ENCODE measurements at regions not wholly inside any gene's neighbourhood (a gene's known extent, or its start where the extent isn't known, plus 50 kb on each side); places are given as distances from the start of the nearest gene placed in this dataset.

- no peaks in the 10 kb centered on the region for H3K4me1 ChIP-seq (ENCODE audit: control insufficient read depth in 2 of 3, insufficient read depth in 2 of 3, low read depth in 1 of 3, low read length in 3 of 3)
- H3K36me3 ChIP-seq (ENCODE audit: control insufficient read depth in 2 of 3, insufficient read depth in 3 of 3, low read length in 3 of 3), result no peaks in the 10 kb centered on the region
- FAIRE-seq (no peak), DNase-seq (no peak)
- no peak overlapping the region for H3K4me3 ChIP-seq (ENCODE audit: low read length in 3 of 3)
- no peak for TF ChIP-seq CTCF (IDR thresholded peaks at IDR 0.05; ENCODE audit: borderline replicate concordance, extremely low read depth, insufficient read depth)
- no peak overlapping the region for H3K9ac ChIP-seq (ENCODE audit: low read length in 3 of 3)
- no peaks in the 10 kb centered on the region for H3K27me3 ChIP-seq (ENCODE audit: control insufficient read depth, insufficient read depth, low read length)
- H3K27ac ChIP-seq (ENCODE audit: low read depth in 2 of 2, low read length in 2 of 2), result no peak overlapping the region
- intact Hi-C loops (cut with DNase I), result no loop called here
- no peaks in the 10 kb centered on the region for H3K9me3 ChIP-seq (ENCODE audit: control insufficient read depth in 2 of 3, insufficient read depth in 1 of 3, low read length in 3 of 3)
Observed at GRCh38 chr3:111302063-111302462, 230.4 kb downstream of the NECTIN3 start.

GRCh38 chr3:111303760-111304159, 232.1 kb downstream of the NECTIN3 start:
- Histone ChIP-seq H3K27ac (ENCODE audit: low read depth in 2 of 2, low read length in 2 of 2) (no peak overlapping the region), H3K4me3 (ENCODE audit: low read length in 3 of 3) (no peak overlapping the region), H3K9me3 (ENCODE audit: control insufficient read depth in 2 of 3, insufficient read depth in 1 of 3, low read length in 3 of 3) (no peaks in the 10 kb centered on the region), H3K9ac (ENCODE audit: low read length in 3 of 3) (no peak overlapping the region), H3K4me1 (ENCODE audit: control insufficient read depth in 2 of 3, insufficient read depth in 2 of 3, low read depth in 1 of 3, low read length in 3 of 3) (no peaks in the 10 kb centered on the region), H3K27me3 (ENCODE audit: control insufficient read depth, insufficient read depth, low read length) (no peaks in the 10 kb centered on the region), H3K36me3 (ENCODE audit: control insufficient read depth in 2 of 3, insufficient read depth in 3 of 3, low read length in 3 of 3) (no peaks in the 10 kb centered on the region)
- DNase-seq (no peak), FAIRE-seq (no peak)
- TF ChIP-seq CTCF (IDR thresholded peaks at IDR 0.05; ENCODE audit: borderline replicate concordance, extremely low read depth, insufficient read depth), result no peak
- intact Hi-C loops (cut with DNase I), result no loop called here

DNA sequence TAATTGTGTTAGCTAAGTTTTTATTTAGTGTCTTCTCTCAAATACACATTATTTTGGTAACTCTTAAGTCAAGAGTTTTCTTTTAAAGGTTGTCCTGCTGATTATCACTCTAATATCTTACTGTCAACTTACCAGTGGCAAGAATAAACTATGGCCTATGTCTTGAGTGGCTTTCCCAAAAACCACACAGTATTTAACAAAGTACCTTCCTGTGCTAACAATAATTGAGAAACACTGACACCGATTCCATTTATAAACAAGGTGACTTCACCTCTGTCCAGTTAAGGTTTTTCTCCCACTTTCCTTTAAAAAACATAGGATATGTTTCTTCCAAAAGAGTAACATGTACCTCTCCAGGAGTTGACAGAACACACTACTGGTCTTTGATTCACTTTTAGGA, 234.3 kb upstream of the CD96 start:
- no peak for FAIRE-seq

More for the DNA sequence above, 234.3 kb upstream of the CD96 start:
- H3K27me3 ChIP-seq (ENCODE audit: control insufficient read depth, insufficient read depth, low read length), result no peaks in the 10 kb centered on the region
- no peak overlapping the region for H3K4me3 ChIP-seq (ENCODE audit: low read length in 3 of 3)
- no peaks in the 10 kb centered on the region for H3K9me3 ChIP-seq (ENCODE audit: control insufficient read depth in 2 of 3, insufficient read depth in 1 of 3, low read length in 3 of 3)
- intact Hi-C loops (cut with DNase I), result no loop called here
- no peak for TF ChIP-seq CTCF (IDR thresholded peaks at IDR 0.05; ENCODE audit: borderline replicate concordance, extremely low read depth, insufficient read depth)
- H3K4me1 ChIP-seq (ENCODE audit: control insufficient read depth in 2 of 3, insufficient read depth in 2 of 3, low read depth in 1 of 3, low read length in 3 of 3), result no peaks in the 10 kb centered on the region
- H3K36me3 ChIP-seq (ENCODE audit: control insufficient read depth in 2 of 3, insufficient read depth in 3 of 3, low read length in 3 of 3), result no peaks in the 10 kb centered on the region
- no peak overlapping the region for H3K27ac ChIP-seq (ENCODE audit: low read depth in 2 of 2, low read length in 2 of 2)
- DNase-seq, result no peak
- H3K9ac ChIP-seq (ENCODE audit: low read length in 3 of 3), result no peak overlapping the region

All from kidney (tissue), 13 donors.